Natural killer cell (primary cell): ENCODE measurements at regions not wholly inside any gene's neighbourhood (a gene's known extent, or its start where the extent isn't known, plus 50 kb on each side); places are given as distances from the start of the nearest gene placed in this dataset.

Experiments used
- ATAC-seq, 3 donors: fragments of 150-1000 bp in 2 of 3; fragments of 200-7000 bp in 1 of 3; cut with Tn5 transposase; 1 replicate in 1 of 3; 2 replicates in 2 of 3; pipeline ENCODE4 v1.10.0; 2021; ENCODE audit warnings: mild to moderate bottlenecking in 2 of 3, moderate library complexity in 2 of 3
- DNase-seq, 2 donors: peaks; one replicate each; pipeline versions ENCODE4 v3.0.0 to v3.0.0-alpha.2; 2013 to 2021; ENCODE audit warnings: mixed read lengths in 1 of 2
- H3K27ac ChIP-seq: one replicate; pipeline ENCODE4 v1.5.1; 2013; ENCODE audit warnings: mild to moderate bottlenecking, low read length
- H3K27me3 ChIP-seq: one replicate; pipeline ENCODE4 v1.6.1; 2013; ENCODE audit warnings: low read length; ENCODE audit not compliant: control insufficient read depth, insufficient read depth
- H3K36me3 ChIP-seq: one replicate; pipeline ENCODE4 v1.6.1; 2013; ENCODE audit warnings: low read length; ENCODE audit not compliant: control insufficient read depth, insufficient read depth
- H3K4me1 ChIP-seq: one replicate; pipeline ENCODE4 v1.6.1; 2013; ENCODE audit warnings: low read length; ENCODE audit not compliant: control insufficient read depth, insufficient read depth
- H3K4me3 ChIP-seq: one replicate; pipeline ENCODE4 v1.5.1; 2013; ENCODE audit warnings: low read length
- H3K9me3 ChIP-seq: one replicate; pipeline ENCODE4 v1.6.1; 2013; ENCODE audit warnings: low read length; ENCODE audit not compliant: control insufficient read depth, insufficient read depth
- H3K27ac Mint-ChIP-seq, 2 donors: one replicate each; pipeline ENCODE4 v1.8.0; 2022; ENCODE audit warnings: mild to moderate bottlenecking in 2 of 2, mixed read lengths in 2 of 2, moderate library complexity in 1 of 2
- H3K27me3 Mint-ChIP-seq, 2 donors: one replicate each; pipeline ENCODE4 v1.8.0; 2022; ENCODE audit warnings: low read depth in 2 of 2, mixed read lengths in 2 of 2
- H3K36me3 Mint-ChIP-seq: one replicate; pipeline ENCODE4 v1.8.0; 2022; ENCODE audit warnings: mixed read lengths
- H3K4me1 Mint-ChIP-seq, 2 donors: one replicate each; pipeline ENCODE4 v1.8.0; 2022; ENCODE audit warnings: mixed read lengths in 2 of 2
- H3K4me3 Mint-ChIP-seq: one replicate; pipeline ENCODE4 v1.8.0; 2022; ENCODE audit warnings: mild to moderate bottlenecking, moderate library complexity, mixed read lengths
- H3K9me3 Mint-ChIP-seq, 2 donors: one replicate each; pipeline ENCODE4 v1.8.0; 2022; ENCODE audit warnings: mixed read lengths in 2 of 2
- WGBS: methylation state at CpG from one replicate; pipeline ENCODE4 v1.1.7; 2013; ENCODE audit warnings: missing lambda C conversion rate; ENCODE audit not compliant: insufficient coverage; 5-methylcytosine and 5-hydroxymethylcytosine counted together
- intact Hi-C: fragments of 100-400 bp; cut with micrococcal nuclease; formaldehyde crosslinking; loops from one replicate; pipeline ENCODE4 v1.14.2; 2022
- TF ChIP-seq, protein P1 (sequence below): fragments of 200-600 bp; IDR thresholded peaks from one replicate; pipeline ENCODE4 v1.8.0; 2022; ENCODE audit warnings: antibody characterized with exemption

GRCh38 chr13:76759877-76760276 is 126.3 kb downstream of the KCTD12 start:
- no peaks in the 10 kb centered on the region for H3K27me3 ChIP-seq
- no peaks in the 10 kb centered on the region for H3K9me3 Mint-ChIP-seq
- no peaks in the 10 kb centered on the region for H3K4me1 Mint-ChIP-seq
- H3K4me3 Mint-ChIP-seq: no peak overlapping the region
- no peak overlapping the region for H3K27ac ChIP-seq
- no peak for ATAC-seq
- no peaks in the 10 kb centered on the region for H3K36me3 Mint-ChIP-seq
- intact Hi-C loops: no loop called here
- no peaks in the 10 kb centered on the region for H3K36me3 ChIP-seq
- H3K27me3 Mint-ChIP-seq: no peaks in the 10 kb centered on the region
- TF ChIP-seq, protein P1, sequence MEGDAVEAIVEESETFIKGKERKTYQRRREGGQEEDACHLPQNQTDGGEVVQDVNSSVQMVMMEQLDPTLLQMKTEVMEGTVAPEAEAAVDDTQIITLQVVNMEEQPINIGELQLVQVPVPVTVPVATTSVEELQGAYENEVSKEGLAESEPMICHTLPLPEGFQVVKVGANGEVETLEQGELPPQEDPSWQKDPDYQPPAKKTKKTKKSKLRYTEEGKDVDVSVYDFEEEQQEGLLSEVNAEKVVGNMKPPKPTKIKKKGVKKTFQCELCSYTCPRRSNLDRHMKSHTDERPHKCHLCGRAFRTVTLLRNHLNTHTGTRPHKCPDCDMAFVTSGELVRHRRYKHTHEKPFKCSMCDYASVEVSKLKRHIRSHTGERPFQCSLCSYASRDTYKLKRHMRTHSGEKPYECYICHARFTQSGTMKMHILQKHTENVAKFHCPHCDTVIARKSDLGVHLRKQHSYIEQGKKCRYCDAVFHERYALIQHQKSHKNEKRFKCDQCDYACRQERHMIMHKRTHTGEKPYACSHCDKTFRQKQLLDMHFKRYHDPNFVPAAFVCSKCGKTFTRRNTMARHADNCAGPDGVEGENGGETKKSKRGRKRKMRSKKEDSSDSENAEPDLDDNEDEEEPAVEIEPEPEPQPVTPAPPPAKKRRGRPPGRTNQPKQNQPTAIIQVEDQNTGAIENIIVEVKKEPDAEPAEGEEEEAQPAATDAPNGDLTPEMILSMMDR: no peak
- no peaks in the 10 kb centered on the region for H3K4me1 ChIP-seq
- WGBS: 92% methylated on average over 1 of the region's 1 CpG
- H3K9me3 ChIP-seq: no peaks in the 10 kb centered on the region
- no peak overlapping the region for H3K27ac Mint-ChIP-seq
- H3K4me3 ChIP-seq: no peak overlapping the region
- no peak for DNase-seq

DNA sequence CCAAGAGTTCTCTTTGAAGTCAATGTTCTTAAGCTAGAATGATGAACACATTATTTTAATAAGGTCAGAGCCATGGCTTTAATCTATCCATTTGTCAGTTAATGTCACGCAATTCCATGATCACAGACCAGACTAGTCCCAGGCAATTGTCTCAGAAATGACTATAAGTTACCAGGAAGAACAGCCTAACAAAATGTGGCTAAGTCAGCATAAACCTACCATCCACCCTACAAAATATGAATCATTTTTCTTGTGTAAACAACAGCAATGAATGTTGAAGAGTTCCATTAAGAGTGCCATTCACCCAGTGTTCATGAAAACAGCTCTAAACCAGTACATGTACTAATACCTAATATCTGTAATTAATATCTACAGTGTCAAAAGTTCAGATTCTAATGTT is 127.5 kb downstream of the KCTD12 start:
- H3K9me3 ChIP-seq: no peaks in the 10 kb centered on the region
- H3K27me3 ChIP-seq: no peaks in the 10 kb centered on the region
- H3K36me3 ChIP-seq: no peaks in the 10 kb centered on the region
- H3K4me3 ChIP-seq: no peak overlapping the region
- no peak overlapping the region for H3K27ac Mint-ChIP-seq
- no peaks in the 10 kb centered on the region for H3K36me3 Mint-ChIP-seq
- TF ChIP-seq, protein P1: no peak
- 95% methylated on average over 1 of the region's 1 CpG for WGBS
- no peaks in the 10 kb centered on the region for H3K9me3 Mint-ChIP-seq
- no peak overlapping the region for H3K27ac ChIP-seq
- no peaks in the 10 kb centered on the region for H3K4me1 Mint-ChIP-seq
- DNase-seq: no peak
- intact Hi-C loops: no loop called here
- H3K4me3 Mint-ChIP-seq: no peak overlapping the region
- H3K4me1 ChIP-seq: no peaks in the 10 kb centered on the region
- ATAC-seq: no peak
- no peaks in the 10 kb centered on the region for H3K27me3 Mint-ChIP-seq

DNA sequence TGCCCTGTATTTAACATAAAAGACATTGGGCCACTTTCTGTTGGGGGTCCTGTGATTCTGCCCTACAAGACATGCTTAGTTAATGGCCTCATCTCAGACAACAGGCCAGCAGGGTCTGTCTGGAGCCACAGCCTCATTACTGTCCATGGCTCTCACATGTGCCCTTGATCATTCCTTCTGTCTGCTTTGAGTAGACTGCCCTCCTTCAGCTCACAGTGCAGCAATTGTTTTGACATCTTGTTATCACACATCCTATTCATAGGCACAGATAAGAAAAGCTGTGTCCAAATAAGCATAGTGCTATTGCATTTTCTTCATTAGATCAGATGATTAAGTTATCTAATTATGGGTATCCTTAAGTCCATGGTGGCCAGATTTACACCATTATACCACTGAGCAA is 127.9 kb downstream of the KCTD12 start:
- intact Hi-C loops: no loop called here
- Histone ChIP-seq H3K27ac (no peak overlapping the region), H3K36me3 (no peaks in the 10 kb centered on the region), H3K4me3 (no peak overlapping the region), H3K27me3 (no peaks in the 10 kb centered on the region), H3K9me3 (no peaks in the 10 kb centered on the region), H3K4me1 (no peaks in the 10 kb centered on the region)
- Mint-ChIP-seq H3K27me3 (no peaks in the 10 kb centered on the region), H3K36me3 (no peaks in the 10 kb centered on the region), H3K4me3 (no peak overlapping the region), H3K27ac (no peak overlapping the region), H3K4me1 (no peaks in the 10 kb centered on the region), H3K9me3 (no peaks in the 10 kb centered on the region)
- DNase-seq (no peak), ATAC-seq (no peak)
- TF ChIP-seq, protein P1: no peak

GRCh38 chr13:76756451-76756850 is 129.8 kb downstream of the KCTD12 start:
- no peak overlapping the region for H3K27ac Mint-ChIP-seq
- no peaks in the 10 kb centered on the region for H3K4me1 ChIP-seq
- peaks cover 0 to 4% of the 10 kb centered on the region in 2 donors for H3K4me1 Mint-ChIP-seq
- no peak overlapping the region for H3K27ac ChIP-seq
- H3K4me3 Mint-ChIP-seq: no peak overlapping the region
- ATAC-seq (no peak), DNase-seq (no peak)
- H3K36me3 Mint-ChIP-seq: no peaks in the 10 kb centered on the region
- no peak overlapping the region for H3K4me3 ChIP-seq
- TF ChIP-seq, protein P1: no peak
- H3K27me3 ChIP-seq: no peaks in the 10 kb centered on the region
- H3K9me3 Mint-ChIP-seq: no peaks in the 10 kb centered on the region
- intact Hi-C loops: no loop called here
- H3K27me3 Mint-ChIP-seq: no peaks in the 10 kb centered on the region
- H3K9me3 ChIP-seq: no peaks in the 10 kb centered on the region
- 80% methylated on average over 2 of the region's 2 CpGs for WGBS
- H3K36me3 ChIP-seq: no peaks in the 10 kb centered on the region
